ENCODE measurements at regions not wholly inside any gene's neighbourhood (a gene's known extent, or its start where the extent isn't known, plus 50 kb on each side); places are given as distances from the start of the nearest gene placed in this dataset.

- ATAC-seq = no peak
These were observed 200.2 kb downstream of the KATNAL1 start for GRCh38 chr13:30107121-30107520.

GRCh38 chr13:30105381-30105780 is 202.0 kb downstream of the KATNAL1 start:
- no peak for ATAC-seq

GRCh38 chr13:30103161-30103840 is 204.1 kb downstream of the KATNAL1 start:
- no peak for ATAC-seq

GRCh38 chr13:30100226-30100625 is 207.1 kb downstream of the KATNAL1 start:
- no peak for ATAC-seq

GRCh38 chr13:30097701-30098100 is 209.7 kb downstream of the KATNAL1 start:
- ATAC-seq = no peak

GRCh38 chr13:30097089-30097488 is 210.3 kb downstream of the KATNAL1 start:
- ATAC-seq = peak; percentile 35 to 51

- no peak for ATAC-seq
These were observed 213.3 kb downstream of the KATNAL1 start for GRCh38 chr13:30094015-30094414.

GRCh38 chr13:30093236-30093635 is 214.1 kb downstream of the KATNAL1 start:
- no peak for ATAC-seq

GRCh38 chr13:30091691-30092090 is 215.7 kb downstream of the KATNAL1 start:
- ATAC-seq = no peak

GRCh38 chr13:30091035-30091434 is 216.3 kb downstream of the KATNAL1 start:
- no peak for ATAC-seq

- ATAC-seq = no peak
These were observed 219.0 kb downstream of the KATNAL1 start for GRCh38 chr13:30088312-30088855.

- no peak for ATAC-seq
These were observed 222.3 kb downstream of the KATNAL1 start for GRCh38 chr13:30085087-30085486.

- no peak for ATAC-seq
These were observed 225.0 kb downstream of the KATNAL1 start for GRCh38 chr13:30082391-30082790.

- ATAC-seq = no peak
These were observed 226.0 kb downstream of the KATNAL1 start for GRCh38 chr13:30081331-30081730.

GRCh38 chr13:30079501-30079900 is 227.8 kb downstream of the KATNAL1 start:
- ATAC-seq = no peak

GRCh38 chr13:30078059-30078458 is 227.6 kb upstream of the UBL3 start:
- ATAC-seq = no peak

GRCh38 chr13:30077240-30077735 is 226.9 kb upstream of the UBL3 start:
- no peak for ATAC-seq

- no peak for ATAC-seq
These were observed 224.7 kb upstream of the UBL3 start for GRCh38 chr13:30074955-30075614.

- ATAC-seq = no peak
These were observed 224.0 kb upstream of the UBL3 start for GRCh38 chr13:30074431-30074830.

GRCh38 chr13:30072818-30073186 is 222.4 kb upstream of the UBL3 start:
- no peak for ATAC-seq

GRCh38 chr13:30071969-30072817 is 221.8 kb upstream of the UBL3 start:
- ATAC-seq = no peak

GRCh38 chr13:30065181-30065580 is 214.8 kb upstream of the UBL3 start:
- ATAC-seq = no peak

GRCh38 chr13:30063892-30064291 is 213.5 kb upstream of the UBL3 start:
- no peak for ATAC-seq
